IPS-20b (cell line): ENCODE measurements at regions not wholly inside any gene's neighbourhood (a gene's known extent, or its start where the extent isn't known, plus 50 kb on each side); places are given as distances from the start of the nearest gene placed in this dataset.

Experiments
- H3K27ac ChIP-seq: one replicate; pipeline ENCODE4 v1.5.1; 2013; ENCODE audit warnings: low read length
- H3K27me3 ChIP-seq: 2 replicates; pipeline ENCODE4 v1.6.1; 2013; ENCODE audit warnings: mild to moderate bottlenecking, low read length, inconsistent platforms; ENCODE audit not compliant: insufficient read depth
- H3K36me3 ChIP-seq: 2 replicates; pipeline ENCODE4 v1.6.1; 2013; ENCODE audit warnings: low read depth, mild to moderate bottlenecking, inconsistent platforms, low read length, moderate library complexity; ENCODE audit not compliant: insufficient read depth
- H3K4me1 ChIP-seq: 2 replicates; pipeline ENCODE4 v1.6.1; 2013; ENCODE audit warnings: mild to moderate bottlenecking, control low read depth, inconsistent platforms, low read length, moderate library complexity; ENCODE audit not compliant: insufficient read depth
- H3K4me3 ChIP-seq: 2 replicates; pipeline ENCODE4 v1.5.1; 2013; ENCODE audit warnings: mild to moderate bottlenecking, low read length, inconsistent platforms
- H3K9ac ChIP-seq: 2 replicates; pipeline ENCODE4 v1.6.1; 2013; ENCODE audit warnings: low read depth, mild to moderate bottlenecking, inconsistent platforms, low read length, moderate library complexity
- H3K9me3 ChIP-seq: 2 replicates; pipeline ENCODE4 v1.6.1; 2013; ENCODE audit warnings: mild to moderate bottlenecking, low read depth, low read length, inconsistent platforms; ENCODE audit not compliant: insufficient read depth

DNA sequence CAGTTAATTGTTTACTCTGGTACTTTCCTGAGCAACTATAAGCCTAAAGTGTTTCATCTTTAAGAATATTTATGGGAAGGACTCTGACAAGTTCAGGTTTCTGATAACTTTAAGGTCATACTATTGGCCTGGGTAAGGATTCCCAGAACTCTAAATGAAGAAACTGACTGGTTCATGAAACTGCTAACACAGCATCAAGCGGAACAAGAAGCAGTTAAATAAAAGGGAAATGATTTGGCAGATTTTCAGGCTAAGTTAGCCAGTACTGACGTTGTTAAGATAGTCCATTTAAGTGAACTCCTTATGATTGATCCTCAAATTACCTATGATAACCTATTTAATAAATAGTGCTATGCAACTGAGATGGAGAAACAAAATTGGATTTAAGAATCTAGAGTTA is 101.6 kb upstream of the CES5A start:
- H3K4me1 ChIP-seq: peaks cover 4% of the 10 kb centered on the region
- H3K36me3 ChIP-seq: no peaks in the 10 kb centered on the region
- no peak overlapping the region for H3K27ac ChIP-seq
- no peak overlapping the region for H3K4me3 ChIP-seq
- no peaks in the 10 kb centered on the region for H3K27me3 ChIP-seq
- H3K9ac ChIP-seq: no peak overlapping the region
- H3K9me3 ChIP-seq: no peaks in the 10 kb centered on the region

DNA sequence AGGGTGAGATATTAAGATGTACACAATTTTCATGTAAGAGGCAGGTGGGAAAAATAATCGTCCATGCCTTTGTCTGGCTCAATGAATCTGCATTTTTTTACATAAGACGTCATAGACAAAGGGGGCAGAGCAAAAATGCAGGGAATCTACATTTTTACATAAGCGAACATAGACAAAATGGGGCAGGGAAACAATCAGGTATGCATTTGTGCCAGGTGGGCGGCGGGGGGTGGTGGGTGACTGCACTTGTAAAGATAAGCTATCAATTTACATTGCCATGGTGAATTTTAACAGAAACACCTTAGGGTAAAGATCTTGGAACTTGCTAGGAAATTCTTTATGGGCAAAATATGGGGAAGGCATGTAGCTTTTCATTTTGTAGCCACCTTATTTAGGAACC is 96.3 kb upstream of the CES5A start:
- Histone ChIP-seq H3K36me3 (no peaks in the 10 kb centered on the region), H3K4me1 (peaks cover 22% of the 10 kb centered on the region), H3K27ac (no peak overlapping the region), H3K27me3 (no peaks in the 10 kb centered on the region), H3K4me3 (no peak overlapping the region), H3K9me3 (no peaks in the 10 kb centered on the region), H3K9ac (no peak overlapping the region)

DNA sequence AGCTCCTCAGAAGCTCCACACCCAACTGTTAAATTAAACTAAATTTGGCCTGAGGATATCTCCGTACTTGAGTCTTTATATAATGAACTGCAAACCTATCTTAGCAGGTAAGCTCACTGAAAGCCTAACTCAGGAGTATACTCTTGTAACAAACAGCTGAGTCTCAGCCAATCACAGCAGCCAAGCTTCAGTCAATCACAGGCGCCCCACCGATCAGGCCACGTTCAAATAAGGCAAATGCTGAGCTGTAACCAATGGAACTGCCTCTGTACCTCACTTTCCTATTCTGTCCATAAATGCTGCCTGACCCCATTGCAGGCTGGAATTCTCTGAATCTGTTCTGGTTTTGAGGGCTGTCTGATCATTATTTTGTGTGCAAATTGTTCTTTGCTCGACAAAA is 93.0 kb upstream of the CES5A start:
- no peaks in the 10 kb centered on the region for H3K9me3 ChIP-seq
- no peak overlapping the region for H3K4me3 ChIP-seq
- no peaks in the 10 kb centered on the region for H3K36me3 ChIP-seq
- no peak overlapping the region for H3K27ac ChIP-seq
- peaks cover 22% of the 10 kb centered on the region for H3K4me1 ChIP-seq
- H3K9ac ChIP-seq: no peak overlapping the region
- H3K27me3 ChIP-seq: no peaks in the 10 kb centered on the region

DNA sequence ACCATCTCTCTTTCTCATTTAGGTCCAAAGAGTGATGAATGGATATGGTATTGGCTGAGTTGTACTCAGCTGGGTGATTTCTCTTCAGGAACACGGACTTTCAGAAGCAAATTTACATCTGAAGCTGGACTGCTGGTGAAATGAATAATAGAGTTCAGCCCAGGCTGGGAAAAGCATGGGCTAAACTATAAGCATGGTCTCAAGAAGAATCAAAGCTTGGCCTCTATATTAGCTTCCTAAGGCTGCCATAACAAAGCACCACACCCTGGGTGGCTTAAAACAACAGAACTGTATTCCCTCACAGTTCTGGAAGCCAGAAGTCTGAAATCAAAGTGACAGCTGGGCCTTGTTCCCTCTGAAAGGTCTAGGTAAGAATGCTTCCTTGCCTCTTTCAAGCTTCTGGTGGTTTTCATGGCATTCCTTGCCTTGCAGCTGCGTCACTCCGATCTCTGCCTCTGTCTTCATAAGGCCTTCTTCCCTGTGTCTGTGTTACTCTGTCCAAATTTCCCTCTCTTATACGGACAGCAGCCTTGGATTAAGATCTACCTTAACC is 89.8 kb upstream of the CES5A start:
- H3K4me1 ChIP-seq: peaks cover 3% of the 10 kb centered on the region; the same call in 1 of the 2 replicates
- H3K27me3 ChIP-seq: no peaks in the 10 kb centered on the region
- no peaks in the 10 kb centered on the region; the same call in 1 of the 2 replicates for H3K9me3 ChIP-seq
- no peaks in the 10 kb centered on the region for H3K36me3 ChIP-seq
- H3K27ac ChIP-seq: no peak overlapping the region
- no peak overlapping the region for H3K9ac ChIP-seq
- no peak overlapping the region for H3K4me3 ChIP-seq

DNA sequence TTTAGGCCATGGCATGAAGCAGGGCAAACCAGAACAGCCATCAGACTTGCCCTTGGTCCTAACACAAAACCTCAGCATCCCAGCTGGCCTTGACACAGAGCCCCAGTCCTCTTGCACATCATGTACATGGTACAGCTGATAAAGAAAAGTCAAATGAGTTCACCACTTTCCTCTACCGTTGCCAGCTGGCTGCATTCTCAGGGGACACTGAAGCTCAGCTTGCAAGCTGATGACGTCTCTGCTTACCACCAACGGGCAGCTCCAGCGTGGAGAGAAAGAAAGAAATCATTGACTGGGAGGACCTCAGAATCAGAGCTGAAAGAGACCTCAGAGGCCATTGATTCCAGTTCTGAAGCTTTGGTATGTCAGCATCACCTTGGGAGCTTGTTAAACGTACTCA is 80.7 kb upstream of the CES5A start:
- Histone ChIP-seq H3K27ac (no peak overlapping the region), H3K9me3 (no peaks in the 10 kb centered on the region; the same call in 1 of the 2 replicates), H3K27me3 (no peaks in the 10 kb centered on the region), H3K9ac (no peak overlapping the region), H3K4me1 (no peaks in the 10 kb centered on the region), H3K36me3 (no peaks in the 10 kb centered on the region), H3K4me3 (no peak overlapping the region)

DNA sequence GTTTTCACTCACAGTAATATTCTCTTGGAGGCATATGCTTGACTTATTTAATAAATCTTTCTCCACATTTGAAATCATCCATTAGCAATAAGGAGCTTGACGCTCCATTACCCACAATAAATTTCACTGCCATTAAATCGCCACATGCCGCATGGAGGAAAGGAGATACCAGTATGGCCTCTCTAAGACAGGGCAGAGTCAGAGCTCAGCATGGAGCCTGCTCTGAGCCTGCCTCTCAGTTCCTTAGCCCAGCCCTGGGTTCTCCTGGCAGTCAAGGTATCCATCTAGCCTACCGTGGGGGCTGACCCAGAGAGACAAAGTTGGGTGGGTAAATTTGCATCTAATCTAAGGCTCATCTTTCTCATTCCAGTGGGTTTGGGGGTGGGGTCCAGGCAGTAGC is 80.3 kb upstream of the CES5A start:
- no peak overlapping the region for H3K4me3 ChIP-seq
- no peak overlapping the region for H3K27ac ChIP-seq
- no peaks in the 10 kb centered on the region for H3K36me3 ChIP-seq
- no peaks in the 10 kb centered on the region for H3K4me1 ChIP-seq
- no peak overlapping the region for H3K9ac ChIP-seq
- no peaks in the 10 kb centered on the region for H3K27me3 ChIP-seq
- no peaks in the 10 kb centered on the region; the same call in 1 of the 2 replicates for H3K9me3 ChIP-seq

DNA sequence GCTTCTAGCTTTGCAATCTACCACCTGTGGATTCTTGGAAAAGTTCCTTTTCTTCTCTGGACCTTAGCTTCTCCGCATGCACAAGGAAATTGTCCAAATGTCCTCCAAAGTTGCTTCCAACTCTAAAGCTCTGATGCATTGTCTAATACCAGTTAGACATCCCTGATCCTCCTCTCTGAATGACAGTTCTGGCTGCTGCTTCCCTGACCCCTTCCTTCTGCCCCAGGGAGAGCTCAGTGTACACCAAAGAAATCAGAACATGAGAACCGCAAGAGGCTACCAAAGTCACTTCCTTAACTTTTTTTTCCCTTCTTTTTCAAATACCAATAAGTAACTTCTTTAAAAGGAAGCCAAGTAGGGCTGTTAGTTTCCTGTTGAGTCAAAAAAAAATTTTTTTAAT is 79.7 kb upstream of the CES5A start:
- H3K9me3 ChIP-seq: no peaks in the 10 kb centered on the region
- no peak overlapping the region for H3K9ac ChIP-seq
- no peaks in the 10 kb centered on the region for H3K27me3 ChIP-seq
- no peaks in the 10 kb centered on the region for H3K4me1 ChIP-seq
- H3K36me3 ChIP-seq: no peaks in the 10 kb centered on the region
- H3K4me3 ChIP-seq: no peak overlapping the region
- H3K27ac ChIP-seq: no peak overlapping the region

DNA sequence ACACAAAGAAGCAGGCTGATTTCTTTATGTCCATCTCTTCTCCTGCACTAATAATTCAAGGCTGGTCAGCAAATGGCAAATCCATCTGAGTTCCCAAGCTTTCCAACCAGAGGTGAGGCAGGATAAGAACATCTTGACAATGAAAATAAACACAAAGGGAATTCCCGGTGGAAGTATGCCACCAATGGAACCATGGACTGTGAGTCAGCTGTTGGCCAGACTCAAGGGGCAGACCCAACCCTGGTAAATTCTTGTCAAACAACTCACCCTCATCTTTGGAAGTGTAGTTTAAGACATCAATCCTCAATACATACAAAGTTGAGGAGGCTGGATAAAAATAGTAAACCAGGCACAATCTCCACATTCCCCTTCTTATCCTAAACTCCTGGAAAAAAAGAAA is 74.3 kb upstream of the CES5A start:
- no peaks in the 10 kb centered on the region for H3K36me3 ChIP-seq
- H3K27me3 ChIP-seq: no peaks in the 10 kb centered on the region
- no peak overlapping the region for H3K27ac ChIP-seq
- H3K4me1 ChIP-seq: no peaks in the 10 kb centered on the region
- H3K9ac ChIP-seq: no peak overlapping the region
- no peaks in the 10 kb centered on the region for H3K9me3 ChIP-seq
- no peak overlapping the region for H3K4me3 ChIP-seq

DNA sequence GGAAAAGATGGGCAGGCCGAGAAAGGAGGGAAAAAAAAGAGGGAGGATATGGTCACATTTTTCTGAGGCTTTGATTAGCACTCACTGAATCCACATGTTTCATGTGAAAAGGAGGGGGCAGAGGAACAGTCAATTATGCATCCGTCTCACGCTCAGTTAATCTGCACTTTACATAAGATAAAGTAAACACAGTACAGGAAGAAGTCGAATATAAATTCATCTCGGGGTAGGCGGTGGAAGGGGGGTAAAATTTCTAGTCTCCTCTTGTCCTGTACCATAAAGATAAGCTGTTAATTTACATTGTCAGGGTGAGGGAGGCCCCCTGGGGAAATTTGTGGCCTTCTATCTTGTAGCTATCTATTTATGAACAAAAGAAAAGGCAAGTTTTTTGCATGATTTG is 73.1 kb upstream of the CES5A start:
- Histone ChIP-seq H3K9ac (no peak overlapping the region), H3K4me1 (no peaks in the 10 kb centered on the region), H3K9me3 (no peaks in the 10 kb centered on the region), H3K4me3 (no peak overlapping the region), H3K27me3 (no peaks in the 10 kb centered on the region), H3K36me3 (no peaks in the 10 kb centered on the region), H3K27ac (no peak overlapping the region)

DNA sequence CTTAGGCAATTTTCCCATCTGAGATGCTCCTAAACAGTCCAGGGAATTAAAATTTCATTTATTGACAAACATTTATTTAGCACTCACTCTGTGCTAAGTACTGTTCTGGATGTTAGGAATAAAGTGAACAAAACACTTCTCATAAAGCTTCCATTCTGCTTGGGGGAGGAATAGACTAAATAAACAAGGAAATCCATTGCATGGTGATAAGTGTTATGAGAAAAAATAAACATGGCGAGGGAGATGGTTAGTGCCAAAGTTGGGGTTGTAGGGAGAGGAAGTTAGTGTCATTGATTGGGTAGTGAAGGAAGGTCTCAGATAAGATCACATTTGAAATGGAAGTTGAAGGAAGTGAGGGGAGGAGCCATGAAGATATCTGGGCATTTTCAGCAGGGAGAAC is 72.2 kb upstream of the CES5A start:
- H3K4me3 ChIP-seq: no peak overlapping the region

DNA sequence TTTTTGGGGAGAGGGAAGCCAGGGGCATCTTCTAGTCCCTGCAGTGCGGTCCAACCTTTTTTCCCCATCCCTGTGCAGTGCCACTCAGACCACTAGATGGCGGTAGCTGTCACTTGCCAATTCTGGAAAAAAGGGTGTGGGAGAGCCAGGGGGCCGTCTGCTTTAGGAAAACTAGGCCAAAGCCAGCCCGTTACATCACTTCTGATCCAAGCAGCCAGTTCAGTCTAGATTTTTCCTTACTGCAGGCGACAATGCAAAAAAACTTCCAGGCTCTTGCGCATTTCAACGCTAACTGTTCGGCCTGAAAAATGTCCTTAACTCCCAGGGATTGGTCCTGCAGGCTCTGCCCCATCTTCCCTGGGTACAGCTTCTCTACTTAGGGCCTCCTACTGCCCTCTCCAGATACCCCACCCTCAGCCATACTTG is 69.2 kb upstream of the CES5A start:
- Histone ChIP-seq H3K36me3 (no peaks in the 10 kb centered on the region), H3K9ac (no peak overlapping the region), H3K4me1 (no peaks in the 10 kb centered on the region), H3K27me3 (peaks cover 3% of the 10 kb centered on the region; the same call in 1 of the 2 replicates), H3K27ac (no peak overlapping the region), H3K9me3 (no peaks in the 10 kb centered on the region), H3K4me3 (no peak overlapping the region)

More for the DNA sequence above, 72.2 kb upstream of the CES5A start:
- H3K4me1 ChIP-seq: no peaks in the 10 kb centered on the region
- H3K9me3 ChIP-seq: no peaks in the 10 kb centered on the region
- H3K36me3 ChIP-seq: no peaks in the 10 kb centered on the region
- H3K27me3 ChIP-seq: peaks cover 2% of the 10 kb centered on the region; the same call in 1 of the 2 replicates
- H3K27ac ChIP-seq: no peak overlapping the region
- no peak overlapping the region for H3K9ac ChIP-seq

DNA sequence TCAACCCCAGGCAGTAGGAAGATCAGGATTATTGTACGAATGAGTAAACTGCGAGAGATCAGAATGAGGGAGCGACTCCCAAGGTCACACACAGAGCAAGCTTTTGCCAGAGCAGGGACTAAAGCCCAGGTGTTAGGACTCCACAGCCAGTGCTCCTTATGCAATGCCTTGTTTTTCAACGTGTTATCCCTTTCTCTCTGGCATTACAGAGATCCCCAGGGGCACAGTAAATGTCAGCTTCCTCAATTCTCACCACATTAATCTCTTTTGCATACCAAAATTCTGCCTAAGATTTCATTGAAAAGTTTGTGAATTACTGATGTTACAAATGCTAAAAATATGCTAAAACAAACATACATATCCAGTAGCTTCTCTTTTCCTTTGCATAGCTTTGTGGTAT is 68.1 kb upstream of the CES5A start:
- H3K4me1 ChIP-seq: no peaks in the 10 kb centered on the region
- peaks cover 3% of the 10 kb centered on the region; the same call in 1 of the 2 replicates for H3K27me3 ChIP-seq
- H3K27ac ChIP-seq: no peak overlapping the region
- H3K36me3 ChIP-seq: no peaks in the 10 kb centered on the region
- H3K9me3 ChIP-seq: no peaks in the 10 kb centered on the region
- H3K9ac ChIP-seq: no peak overlapping the region
- no peak overlapping the region for H3K4me3 ChIP-seq
